ENCODE measurements at regions not wholly inside any gene's neighbourhood (a gene's known extent, or its start where the extent isn't known, plus 50 kb on each side); places are given as distances from the start of the nearest gene placed in this dataset.

DNA sequence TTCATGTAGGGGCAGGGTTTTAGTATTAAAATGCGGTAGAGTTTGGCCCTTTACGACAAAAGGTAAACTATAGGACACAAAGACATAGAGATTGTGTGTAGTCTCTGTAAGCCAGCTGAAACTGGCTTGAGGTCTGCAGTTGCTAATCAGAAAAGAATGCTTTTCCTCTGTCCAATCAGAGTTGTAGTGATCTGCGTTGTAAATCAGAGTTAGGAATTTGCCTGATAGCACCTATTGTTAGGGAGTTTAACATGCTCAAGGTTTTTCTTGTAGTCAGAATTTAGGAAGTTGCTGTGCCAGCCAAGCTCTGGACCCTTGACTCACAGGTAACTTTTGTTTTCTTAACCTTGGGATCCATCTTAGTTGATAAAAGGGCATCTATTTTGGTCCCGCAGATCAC lies 61.2 kb upstream of the VTCN1 start:
- TF ChIP-seq, protein P1, sequence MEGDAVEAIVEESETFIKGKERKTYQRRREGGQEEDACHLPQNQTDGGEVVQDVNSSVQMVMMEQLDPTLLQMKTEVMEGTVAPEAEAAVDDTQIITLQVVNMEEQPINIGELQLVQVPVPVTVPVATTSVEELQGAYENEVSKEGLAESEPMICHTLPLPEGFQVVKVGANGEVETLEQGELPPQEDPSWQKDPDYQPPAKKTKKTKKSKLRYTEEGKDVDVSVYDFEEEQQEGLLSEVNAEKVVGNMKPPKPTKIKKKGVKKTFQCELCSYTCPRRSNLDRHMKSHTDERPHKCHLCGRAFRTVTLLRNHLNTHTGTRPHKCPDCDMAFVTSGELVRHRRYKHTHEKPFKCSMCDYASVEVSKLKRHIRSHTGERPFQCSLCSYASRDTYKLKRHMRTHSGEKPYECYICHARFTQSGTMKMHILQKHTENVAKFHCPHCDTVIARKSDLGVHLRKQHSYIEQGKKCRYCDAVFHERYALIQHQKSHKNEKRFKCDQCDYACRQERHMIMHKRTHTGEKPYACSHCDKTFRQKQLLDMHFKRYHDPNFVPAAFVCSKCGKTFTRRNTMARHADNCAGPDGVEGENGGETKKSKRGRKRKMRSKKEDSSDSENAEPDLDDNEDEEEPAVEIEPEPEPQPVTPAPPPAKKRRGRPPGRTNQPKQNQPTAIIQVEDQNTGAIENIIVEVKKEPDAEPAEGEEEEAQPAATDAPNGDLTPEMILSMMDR (IDR thresholded peaks at IDR 0.05; ENCODE audit: low read length): no peak
- TF ChIP-seq EZH2 (optimal IDR thresholded peaks at IDR 0.05; ENCODE audit: low read depth, low read length): no peak
